Mesenchymal stem cell (in vitro differentiated cells and primary cell): ENCODE measurements at regions not wholly inside any gene's neighbourhood (a gene's known extent, or its start where the extent isn't known, plus 50 kb on each side); places are given as distances from the start of the nearest gene placed in this dataset.

Experiments
- DNase-seq: peaks from one replicate; pipeline ENCODE4 v3.0.0-alpha.2; 2013
- H2AFZ ChIP-seq: one replicate; pipeline ENCODE4 v1.6.1; 2013; ENCODE audit warnings: low read depth, mild to moderate bottlenecking, control low read depth, inconsistent platforms, low read length, moderate library complexity
- H2AK5ac ChIP-seq: 2 replicates; pipeline ENCODE4 v1.6.1; 2013; ENCODE audit warnings: low read length, moderate library complexity, mild to moderate bottlenecking, inconsistent platforms; ENCODE audit not compliant: severe bottlenecking
- H2BK120ac ChIP-seq: one replicate; pipeline ENCODE4 v1.6.1; 2013; ENCODE audit warnings: low read depth, mild to moderate bottlenecking, inconsistent platforms, low read length, moderate library complexity
- H2BK12ac ChIP-seq, 2 experiments: one replicate each; pipeline ENCODE4 v1.6.1; 2013; ENCODE audit warnings: inconsistent platforms in 2 of 2, low read length in 2 of 2, mild to moderate bottlenecking in 2 of 2, moderate library complexity in 2 of 2, control low read depth in 1 of 2
- H2BK15ac ChIP-seq: one replicate; pipeline ENCODE4 v1.6.1; 2013; ENCODE audit warnings: mild to moderate bottlenecking, low read depth, inconsistent platforms; ENCODE audit not compliant: poor library complexity, severe bottlenecking
- H2BK5ac ChIP-seq: 2 replicates; pipeline ENCODE4 v1.6.1; 2013; ENCODE audit warnings: low read depth, mild to moderate bottlenecking, low read length, control low read depth, inconsistent platforms; ENCODE audit not compliant: poor library complexity, severe bottlenecking
- H3K14ac ChIP-seq, 2 experiments: one replicate each; pipeline ENCODE4 v1.6.1; 2013; ENCODE audit warnings: inconsistent platforms in 2 of 2, low read length in 2 of 2, control low read depth in 1 of 2, mild to moderate bottlenecking in 1 of 2, moderate library complexity in 1 of 2
- H3K18ac ChIP-seq, 2 experiments: one replicate each; pipeline ENCODE4 v1.6.1; 2013; ENCODE audit warnings: inconsistent platforms in 2 of 2, low read length in 2 of 2, control low read depth in 1 of 2, low read depth in 1 of 2, mild to moderate bottlenecking in 1 of 2
- H3K23ac ChIP-seq, 2 experiments: one replicate each; pipeline ENCODE4 v1.6.1; 2013; ENCODE audit warnings: inconsistent platforms in 2 of 2, low read length in 2 of 2, mild to moderate bottlenecking in 2 of 2, moderate library complexity in 2 of 2, control low read depth in 1 of 2
- H3K27ac ChIP-seq: 2 replicates; pipeline ENCODE4 v1.5.1; 2013; ENCODE audit warnings: mild to moderate bottlenecking, moderate library complexity, low read length, control low read depth, inconsistent platforms; ENCODE audit not compliant: poor library complexity, severe bottlenecking
- H3K27me3 ChIP-seq, 2 experiments: 2 replicates each; pipeline versions ENCODE4 v1.6.1 to v1.7.0; 2013; ENCODE audit warnings: low read length in 2 of 2, mild to moderate bottlenecking in 2 of 2, moderate library complexity in 2 of 2, control low read depth in 1 of 2, inconsistent platforms in 1 of 2; ENCODE audit not compliant: control insufficient read depth in 1 of 2, insufficient read depth in 1 of 2
- H3K36me3 ChIP-seq, 2 experiments: 2 replicates each; pipeline versions ENCODE4 v1.6.1 to v1.7.0; 2013; ENCODE audit warnings: low read length in 2 of 2, control low read depth in 1 of 2, inconsistent platforms in 1 of 2, low read depth in 1 of 2, mild to moderate bottlenecking in 1 of 2; ENCODE audit not compliant: insufficient read depth in 2 of 2, control insufficient read depth in 1 of 2
- H3K4ac ChIP-seq, 2 experiments: one replicate each; pipeline ENCODE4 v1.6.1; 2013; ENCODE audit warnings: inconsistent platforms in 2 of 2, low read length in 2 of 2, mild to moderate bottlenecking in 2 of 2, moderate library complexity in 2 of 2, control low read depth in 1 of 2, low read depth in 1 of 2
- H3K4me1 ChIP-seq: 2 replicates; pipeline ENCODE4 v1.6.1; 2013; ENCODE audit warnings: low read depth, low read length, control low read depth; ENCODE audit not compliant: control insufficient read depth, insufficient read depth
- H3K4me2 ChIP-seq: 2 replicates; pipeline ENCODE4 v1.6.1; 2013; ENCODE audit warnings: low read length, mild to moderate bottlenecking, inconsistent platforms; ENCODE audit not compliant: poor library complexity, severe bottlenecking
- H3K4me3 ChIP-seq, 2 experiments: 2 replicates each; pipeline versions ENCODE4 v1.5.1 to v1.7.0; 2013; ENCODE audit warnings: low read length in 2 of 2, mild to moderate bottlenecking in 2 of 2, control low read depth in 1 of 2, low read depth in 1 of 2; ENCODE audit not compliant: insufficient read depth in 1 of 2
- H3K79me1 ChIP-seq: replicated peaks from 2 replicates; pipeline ENCODE4 v1.6.1; 2013; ENCODE audit warnings: mild to moderate bottlenecking, control low read depth, low read length, inconsistent platforms; ENCODE audit not compliant: poor library complexity, severe bottlenecking
- H3K9ac ChIP-seq: 2 replicates; pipeline ENCODE4 v1.7.0; 2013; ENCODE audit warnings: mild to moderate bottlenecking, low read length, moderate library complexity
- H3K9me3 ChIP-seq: 2 replicates; pipeline ENCODE4 v1.7.0; 2013; ENCODE audit warnings: mild to moderate bottlenecking, low read length; ENCODE audit not compliant: control insufficient read depth
- H4K8ac ChIP-seq: one replicate; pipeline ENCODE4 v1.6.1; 2013; ENCODE audit warnings: inconsistent platforms, mild to moderate bottlenecking, low read length, moderate library complexity
- H4K91ac ChIP-seq: one replicate; pipeline ENCODE4 v1.6.1; 2013; ENCODE audit warnings: mild to moderate bottlenecking, low read length, inconsistent platforms
- WGBS: methylation state at CpG from one replicate; pipeline ENCODE4 v1.1.7; 2013; ENCODE audit warnings: mixed read lengths; 5-methylcytosine and 5-hydroxymethylcytosine counted together

GRCh38 chr4:127174616-127175015, 458.1 kb upstream of the INTU start:
- no peak overlapping the region for H3K4me3 ChIP-seq
- H3K18ac ChIP-seq = no peak overlapping the region
- H3K4ac ChIP-seq = no peak overlapping the region
- no peak overlapping the region for H3K27ac ChIP-seq
- H2BK15ac ChIP-seq = no peak overlapping the region
- H3K4me1 ChIP-seq = no peaks in the 10 kb centered on the region
- H4K91ac ChIP-seq = no peak overlapping the region
- H3K23ac ChIP-seq = no peak overlapping the region
- H3K79me1 ChIP-seq = no peaks in the 10 kb centered on the region
- DNase-seq = no peak
- H3K27me3 ChIP-seq = no peaks in the 10 kb centered on the region
- no peak overlapping the region for H2BK120ac ChIP-seq
- no peaks in the 10 kb centered on the region for H3K36me3 ChIP-seq
- H3K9me3 ChIP-seq = no peaks in the 10 kb centered on the region
- no peak overlapping the region for H3K14ac ChIP-seq
- no peak overlapping the region for H2AK5ac ChIP-seq
- no peak overlapping the region for H3K4me2 ChIP-seq
- no peak overlapping the region for H4K8ac ChIP-seq
- H2BK12ac ChIP-seq = no peak overlapping the region
- WGBS = 76% methylated on average over 1 of the region's 2 CpGs
- no peak overlapping the region for H2BK5ac ChIP-seq
- no peak overlapping the region for H2AFZ ChIP-seq
- H3K9ac ChIP-seq = no peak overlapping the region

- Histone ChIP-seq H3K27me3 (no peaks in the 10 kb centered on the region), H3K4me3 (no peak overlapping the region), H3K4ac (no peak overlapping the region), H2BK12ac (no peak overlapping the region), H3K9ac (peak overlapping the region; percentile 48), H3K36me3 (no peaks in the 10 kb centered on the region), H2BK5ac (no peak overlapping the region), H2BK120ac (no peak overlapping the region), H3K14ac (no peak overlapping the region), H3K9me3 (no peaks in the 10 kb centered on the region), H4K8ac (no peak overlapping the region), H3K4me1 (no peaks in the 10 kb centered on the region), H3K23ac (no peak overlapping the region), H2AFZ (no peak overlapping the region), H3K4me2 (no peak overlapping the region), H4K91ac (no peak overlapping the region), H2AK5ac (no peak overlapping the region), H3K18ac (no peak overlapping the region), H3K79me1 (no peaks in the 10 kb centered on the region), H3K27ac (no peak overlapping the region), H2BK15ac (no peak overlapping the region)
- peak; percentile 49 for DNase-seq
- 94% methylated on average over 2 of the region's 2 CpGs for WGBS
These were observed 453.3 kb upstream of the INTU start for GRCh38 chr4:127179256-127180087.

DNA sequence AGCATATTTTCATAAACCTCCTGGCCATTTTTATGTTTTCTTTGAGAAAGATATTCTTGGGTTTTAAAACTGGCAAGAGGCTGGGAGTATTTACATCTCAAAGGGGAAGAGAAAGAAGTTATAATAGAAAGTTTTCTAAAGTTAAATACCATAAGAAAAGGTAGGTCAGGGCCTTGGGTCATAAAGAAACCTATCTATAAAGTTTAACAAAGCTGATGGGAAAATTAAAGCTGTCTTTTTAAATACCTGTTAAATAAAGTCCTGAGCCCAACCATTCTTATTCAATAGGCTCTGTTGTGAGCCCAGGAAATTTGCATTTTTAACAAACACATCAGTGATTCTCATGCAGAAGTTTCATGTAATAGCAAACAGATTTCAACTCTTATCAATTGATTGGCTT, 451.8 kb upstream of the INTU start:
- DNase-seq = no peak
- no peaks in the 10 kb centered on the region for H3K4me1 ChIP-seq
- H3K18ac ChIP-seq = no peak overlapping the region
- H3K36me3 ChIP-seq = no peaks in the 10 kb centered on the region
- no peak overlapping the region for H3K9ac ChIP-seq
- no peaks in the 10 kb centered on the region for H3K27me3 ChIP-seq
- H3K27ac ChIP-seq = no peak overlapping the region
- no peak overlapping the region for H4K8ac ChIP-seq
- H4K91ac ChIP-seq = no peak overlapping the region
- H3K4ac ChIP-seq = no peak overlapping the region
- no peak overlapping the region for H2BK15ac ChIP-seq
- H2AFZ ChIP-seq = no peak overlapping the region
- H2BK120ac ChIP-seq = no peak overlapping the region
- no peak overlapping the region for H2BK5ac ChIP-seq
- H3K4me3 ChIP-seq = no peak overlapping the region
- no peak overlapping the region for H2AK5ac ChIP-seq
- H2BK12ac ChIP-seq = no peak overlapping the region
- H3K79me1 ChIP-seq = no peaks in the 10 kb centered on the region
- H3K23ac ChIP-seq = no peak overlapping the region
- no peak overlapping the region for H3K4me2 ChIP-seq
- H3K9me3 ChIP-seq = peaks cover 5% of the 10 kb centered on the region
- H3K14ac ChIP-seq = no peak overlapping the region

DNA sequence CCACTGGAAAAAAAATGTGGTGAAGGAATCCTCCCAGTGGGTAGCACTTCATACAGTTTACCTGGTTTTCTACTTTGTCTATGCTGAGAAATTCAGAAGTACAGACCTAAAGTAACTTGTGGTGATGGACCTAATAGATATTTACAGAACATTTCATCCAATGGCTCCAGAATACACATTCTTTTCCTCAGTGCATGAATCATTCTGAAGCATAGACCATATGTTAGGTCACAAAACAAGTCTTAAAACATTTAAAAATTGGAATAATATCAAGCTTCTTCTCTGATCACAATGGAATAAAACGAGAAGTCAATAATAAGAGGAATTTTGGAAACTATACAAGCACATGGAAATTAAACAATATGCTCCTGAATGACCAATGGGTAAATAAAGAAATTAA, 450.1 kb upstream of the INTU start:
- Histone ChIP-seq H3K14ac (no peak overlapping the region), H3K4ac (no peak overlapping the region), H4K91ac (no peak overlapping the region), H3K27me3 (no peaks in the 10 kb centered on the region), H3K4me3 (no peak overlapping the region), H3K4me1 (no peaks in the 10 kb centered on the region), H2AK5ac (no peak overlapping the region), H2AFZ (no peak overlapping the region), H3K18ac (no peak overlapping the region), H2BK15ac (no peak overlapping the region), H2BK12ac (no peak overlapping the region), H3K79me1 (no peaks in the 10 kb centered on the region), H3K9ac (no peak overlapping the region), H3K36me3 (no peaks in the 10 kb centered on the region), H3K9me3 (peaks cover 6% of the 10 kb centered on the region), H2BK120ac (no peak overlapping the region), H2BK5ac (no peak overlapping the region), H3K23ac (no peak overlapping the region), H3K4me2 (no peak overlapping the region), H3K27ac (no peak overlapping the region), H4K8ac (no peak overlapping the region)
- no peak for DNase-seq
- WGBS = no CpG with 5 or more reads among the region's 1 CpG
